Neuronal stem cell (in vitro differentiated cells): ENCODE measurements at regions not wholly inside any gene's neighbourhood (a gene's known extent, or its start where the extent isn't known, plus 50 kb on each side); places are given as distances from the start of the nearest gene placed in this dataset.

Source experiments
- DNase-seq: peaks from one replicate; pipeline ENCODE4 v3.0.0-alpha.2; 2013; ENCODE audit warnings: low spot score
- H2AFZ ChIP-seq: one replicate; pipeline ENCODE4 v1.6.1; 2013; ENCODE audit warnings: mild to moderate bottlenecking, low read length, inconsistent platforms
- H2AK5ac ChIP-seq: 2 replicates; pipeline ENCODE4 v1.6.1; 2013; ENCODE audit warnings: low read depth, mild to moderate bottlenecking, inconsistent platforms, low read length, moderate library complexity, mixed read lengths
- H2BK120ac ChIP-seq: 2 replicates; pipeline ENCODE4 v1.6.1; 2013; ENCODE audit warnings: low read depth, mild to moderate bottlenecking, inconsistent platforms, low read length, moderate library complexity, mixed read lengths
- H2BK12ac ChIP-seq: one replicate; pipeline ENCODE4 v1.6.1; 2013; ENCODE audit warnings: low read length, inconsistent platforms
- H2BK15ac ChIP-seq: 2 replicates; pipeline ENCODE4 v1.6.1; 2013; ENCODE audit warnings: mild to moderate bottlenecking, low read length, inconsistent platforms, mixed read lengths
- H2BK5ac ChIP-seq: one replicate; pipeline ENCODE4 v1.6.1; 2013; ENCODE audit warnings: inconsistent platforms, mild to moderate bottlenecking, low read length, moderate library complexity
- H3K14ac ChIP-seq: one replicate; pipeline ENCODE4 v1.6.1; 2013; ENCODE audit warnings: low read length, inconsistent platforms
- H3K18ac ChIP-seq: 2 replicates; pipeline ENCODE4 v1.6.1; 2013; ENCODE audit warnings: low read length, inconsistent platforms
- H3K23ac ChIP-seq: 2 replicates; pipeline ENCODE4 v1.6.1; 2013; ENCODE audit warnings: low read depth, mild to moderate bottlenecking, mixed read lengths, low read length, inconsistent platforms; ENCODE audit not compliant: poor library complexity
- H3K27ac ChIP-seq: replicated peaks from 3 replicates; pipeline ENCODE4 v1.5.1; 2013; ENCODE audit warnings: low read length, inconsistent platforms
- H3K27me3 ChIP-seq, 3 experiments: 2 replicates each; pipeline ENCODE4 v1.6.1; 2013; ENCODE audit warnings: low read length in 3 of 3, mild to moderate bottlenecking in 2 of 3, inconsistent platforms in 1 of 3, low read depth in 1 of 3, mixed read lengths in 1 of 3, moderate library complexity in 1 of 3; ENCODE audit not compliant: control insufficient read depth in 3 of 3, insufficient read depth in 3 of 3
- H3K36me3 ChIP-seq, 2 donors: replicated peaks in 1 of 2; 2 replicates each; pipeline ENCODE4 v1.6.1; 2013; ENCODE audit warnings: low read length in 2 of 2; ENCODE audit not compliant: control insufficient read depth in 2 of 2, insufficient read depth in 2 of 2
- H3K4ac ChIP-seq: 2 replicates; pipeline ENCODE4 v1.6.1; 2013; ENCODE audit warnings: inconsistent platforms, mild to moderate bottlenecking, low read length, moderate library complexity
- H3K4me1 ChIP-seq, 2 donors: 1 replicate in 1 of 2; 2 replicates in 1 of 2; pipeline ENCODE4 v1.6.1; 2013; ENCODE audit warnings: low read length in 2 of 2, low read depth in 1 of 2; ENCODE audit not compliant: control insufficient read depth in 2 of 2, insufficient read depth in 1 of 2
- H3K4me2 ChIP-seq: one replicate; pipeline ENCODE4 v1.6.1; 2013; ENCODE audit warnings: mild to moderate bottlenecking, low read length, inconsistent platforms; ENCODE audit not compliant: insufficient read depth, poor library complexity, severe bottlenecking
- H3K4me3 ChIP-seq, 2 donors: 2 replicates each; pipeline ENCODE4 v1.5.1; 2013; ENCODE audit warnings: low read length in 2 of 2, mild to moderate bottlenecking in 2 of 2, inconsistent platforms in 1 of 2, moderate library complexity in 1 of 2
- H3K79me1 ChIP-seq: one replicate; pipeline ENCODE4 v1.6.1; 2013; ENCODE audit warnings: low read depth, mild to moderate bottlenecking, inconsistent platforms, low read length, moderate library complexity
- H3K9ac ChIP-seq: one replicate; pipeline ENCODE4 v1.6.1; 2013; ENCODE audit warnings: mild to moderate bottlenecking, low read depth, low read length, inconsistent platforms; ENCODE audit not compliant: poor library complexity
- H3K9me3 ChIP-seq, 2 donors: replicated peaks in 1 of 2; 2 replicates each; pipeline versions ENCODE3 to v1.6.1; 2013; ENCODE audit warnings: low read length in 2 of 2, mild to moderate bottlenecking in 2 of 2, inconsistent platforms in 1 of 2, low read depth in 1 of 2, mixed read lengths in 1 of 2, moderate library complexity in 1 of 2; ENCODE audit not compliant: control insufficient read depth in 2 of 2, insufficient read depth in 1 of 2
- H4K8ac ChIP-seq: one replicate; pipeline ENCODE4 v1.6.1; 2013; ENCODE audit warnings: low read depth, mild to moderate bottlenecking, inconsistent platforms, low read length, moderate library complexity
- H4K91ac ChIP-seq: one replicate; pipeline ENCODE4 v1.6.1; 2013; ENCODE audit warnings: low read length, low read depth, mild to moderate bottlenecking, inconsistent platforms; ENCODE audit not compliant: poor library complexity
- WGBS, 2 donors: extraction: QIAGEN DNeasy Blood & Tissue Kit; methylation state at CpG; one replicate each; pipeline ENCODE4 v1.1.7; 2013; ENCODE audit warnings: missing lambda C conversion rate in 2 of 2, mixed read lengths in 1 of 2; ENCODE audit not compliant: insufficient read length in 2 of 2, insufficient replicate concordance in 1 of 2; ENCODE audit errors: extremely low coverage in 2 of 2; 5-methylcytosine and 5-hydroxymethylcytosine counted together

- H3K27ac ChIP-seq = no peak overlapping the region
- H3K23ac ChIP-seq = no peak overlapping the region
- H2BK5ac ChIP-seq = no peak overlapping the region
- no peaks in the 10 kb centered on the region for H3K79me1 ChIP-seq
- H2BK120ac ChIP-seq = no peak overlapping the region
- DNase-seq = no peak
- H2AFZ ChIP-seq = no peak overlapping the region
- no peak overlapping the region for H2BK15ac ChIP-seq
- no CpG with 5 or more reads among the region's 4 CpGs for WGBS, 2 donors
- no peak overlapping the region for H2BK12ac ChIP-seq
- H4K8ac ChIP-seq = no peak overlapping the region
- H3K4me3 ChIP-seq = no peak overlapping the region
- H3K4me1 ChIP-seq = peaks cover 0 to under 1% of the 10 kb centered on the region in 2 donors
- no peaks in the 10 kb centered on the region for H3K27me3 ChIP-seq
- H3K14ac ChIP-seq = no peak overlapping the region
- peak overlapping the region; percentile 7 for H3K9ac ChIP-seq
- no peak overlapping the region for H2AK5ac ChIP-seq
- peaks cover 0 to 7% of the 10 kb centered on the region in 2 donors for H3K9me3 ChIP-seq
- H3K36me3 ChIP-seq = no peaks in the 10 kb centered on the region
- H3K18ac ChIP-seq = no peak overlapping the region
- H3K4me2 ChIP-seq = no peak overlapping the region
- H3K4ac ChIP-seq = no peak overlapping the region
- H4K91ac ChIP-seq = no peak overlapping the region
Measured at GRCh38 chr12:105454688-105455087, 124.2 kb downstream of the C12orf75 start.

DNA sequence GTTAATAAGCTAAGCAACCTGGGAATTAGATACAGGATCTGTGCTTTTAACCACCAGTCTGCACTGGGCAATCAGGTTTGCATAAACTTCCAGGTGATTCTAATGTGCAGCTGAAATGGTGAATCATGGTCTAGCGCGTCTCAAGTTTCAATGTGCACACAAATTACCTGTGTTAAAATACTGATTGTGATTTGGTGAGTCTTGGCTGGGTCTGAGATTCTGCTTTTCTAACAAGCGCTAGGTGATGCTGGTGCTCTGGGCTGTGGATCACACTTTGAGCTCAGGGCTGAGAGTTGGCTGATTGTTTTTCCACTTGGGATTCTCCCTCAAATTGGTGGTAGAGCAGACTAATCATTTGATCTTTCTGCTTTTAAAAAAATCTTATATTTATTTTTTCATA is 124.8 kb downstream of the C12orf75 start:
- H3K18ac ChIP-seq = no peak overlapping the region
- no peak overlapping the region for H3K14ac ChIP-seq
- no peaks in the 10 kb centered on the region for H3K79me1 ChIP-seq
- H3K9ac ChIP-seq = no peak overlapping the region
- H2BK120ac ChIP-seq = no peak overlapping the region
- H2BK12ac ChIP-seq = no peak overlapping the region
- no CpG with 5 or more reads among the region's 3 CpGs for WGBS, 2 donors
- H4K8ac ChIP-seq = no peak overlapping the region
- H3K4me3 ChIP-seq = no peak overlapping the region
- no peak overlapping the region for H2BK5ac ChIP-seq
- H3K27ac ChIP-seq = no peak overlapping the region
- H3K27me3 ChIP-seq = no peaks in the 10 kb centered on the region
- H3K9me3 ChIP-seq = peaks cover 0 to 7% of the 10 kb centered on the region in 2 donors
- peaks cover 0 to 3% of the 10 kb centered on the region in 2 donors for H3K4me1 ChIP-seq
- H2AK5ac ChIP-seq = no peak overlapping the region
- no peak overlapping the region for H3K4ac ChIP-seq
- H4K91ac ChIP-seq = no peak overlapping the region
- no peak for DNase-seq
- no peak overlapping the region for H3K23ac ChIP-seq
- H2AFZ ChIP-seq = no peak overlapping the region
- no peak overlapping the region for H3K4me2 ChIP-seq
- no peaks in the 10 kb centered on the region for H3K36me3 ChIP-seq
- no peak overlapping the region for H2BK15ac ChIP-seq

DNA sequence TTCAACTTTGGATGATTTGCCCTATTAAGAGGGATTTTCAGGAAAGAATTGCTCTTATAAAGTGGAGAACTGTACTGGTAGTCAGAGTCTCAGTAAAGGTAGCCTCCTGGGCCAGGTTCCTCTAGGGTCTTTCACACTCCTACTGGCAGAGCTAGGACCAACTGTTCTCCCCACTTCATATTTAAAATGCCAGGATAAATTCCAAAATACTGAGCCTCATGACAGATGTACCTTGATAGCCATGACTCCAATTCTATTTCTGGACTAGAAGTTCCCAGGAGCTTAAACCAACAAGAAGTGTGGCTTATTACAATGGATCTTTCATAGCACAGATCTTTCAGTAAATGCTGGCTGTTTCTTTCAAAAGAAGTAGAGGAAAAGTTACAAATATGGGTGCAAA is 126.5 kb downstream of the C12orf75 start:
- Histone ChIP-seq H3K23ac (no peak overlapping the region), H3K4me2 (no peak overlapping the region), H2BK12ac (no peak overlapping the region), H3K36me3 (no peaks in the 10 kb centered on the region), H3K4me3 (no peak overlapping the region), H4K91ac (no peak overlapping the region), H2AFZ (no peak overlapping the region), H3K18ac (no peak overlapping the region), H3K9ac (no peak overlapping the region), H3K79me1 (no peaks in the 10 kb centered on the region), H2BK120ac (no peak overlapping the region), H3K27me3 (no peaks in the 10 kb centered on the region), H4K8ac (no peak overlapping the region), H2AK5ac (no peak overlapping the region), H3K4me1 (peaks cover 0 to 3% of the 10 kb centered on the region in 2 donors), H2BK15ac (no peak overlapping the region), H3K14ac (no peak overlapping the region), H3K9me3 (peaks cover 0 to 7% of the 10 kb centered on the region in 2 donors), H2BK5ac (no peak overlapping the region), H3K4ac (no peak overlapping the region), H3K27ac (no peak overlapping the region)
- no peak for DNase-seq

DNA sequence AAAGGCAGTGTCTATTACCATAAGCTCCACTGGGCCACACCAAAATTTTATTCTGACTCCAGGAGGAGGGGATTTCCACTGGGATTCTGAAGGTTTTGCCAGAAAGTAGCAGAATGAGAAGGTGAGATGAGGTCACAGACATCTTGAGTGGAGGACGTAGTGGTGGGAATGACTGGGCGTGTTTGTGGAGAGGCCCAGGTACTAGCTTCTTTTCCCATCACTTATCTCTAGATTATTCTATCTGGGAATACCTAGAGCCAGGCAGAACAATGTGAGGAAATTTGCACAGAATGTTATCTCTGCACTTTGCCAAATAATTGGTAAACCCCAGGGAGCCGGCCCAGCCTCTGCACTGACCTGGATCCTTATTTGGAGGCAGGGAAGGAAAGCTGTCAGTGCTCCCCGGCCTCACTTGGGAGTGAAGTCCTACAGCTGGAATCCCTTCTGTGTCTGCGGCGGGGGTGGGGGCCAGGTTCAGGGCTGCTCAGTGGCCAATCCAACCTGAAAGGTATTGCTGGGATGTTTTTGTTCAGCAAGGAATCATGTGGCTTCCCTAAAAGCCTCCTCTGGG is 129.4 kb downstream of the C12orf75 start:
- Histone ChIP-seq H2BK120ac (no peak overlapping the region), H3K4me3 (no peak overlapping the region), H3K18ac (no peak overlapping the region), H3K14ac (no peak overlapping the region), H3K23ac (no peak overlapping the region), H2BK12ac (no peak overlapping the region), H3K9me3 (peaks cover 0 to 7% of the 10 kb centered on the region in 2 donors), H4K8ac (no peak overlapping the region), H2AFZ (no peak overlapping the region), H3K4me2 (no peak overlapping the region), H4K91ac (no peak overlapping the region), H3K9ac (no peak overlapping the region), H2BK15ac (no peak overlapping the region), H3K36me3 (no peaks in the 10 kb centered on the region), H3K79me1 (no peaks in the 10 kb centered on the region), H3K27me3 (no peaks in the 10 kb centered on the region), H2BK5ac (no peak overlapping the region), H3K4ac (no peak overlapping the region), H3K4me1 (peaks cover 0 to 3% of the 10 kb centered on the region in 2 donors), H2AK5ac (no peak overlapping the region), H3K27ac (no peak overlapping the region)
- no peak for DNase-seq
- no CpG with 5 or more reads among the region's 6 CpGs for WGBS, 2 donors
